ENCODE measurements at regions not wholly inside any gene's neighbourhood (a gene's known extent, or its start where the extent isn't known, plus 50 kb on each side); places are given as distances from the start of the nearest gene placed in this dataset.

DNA sequence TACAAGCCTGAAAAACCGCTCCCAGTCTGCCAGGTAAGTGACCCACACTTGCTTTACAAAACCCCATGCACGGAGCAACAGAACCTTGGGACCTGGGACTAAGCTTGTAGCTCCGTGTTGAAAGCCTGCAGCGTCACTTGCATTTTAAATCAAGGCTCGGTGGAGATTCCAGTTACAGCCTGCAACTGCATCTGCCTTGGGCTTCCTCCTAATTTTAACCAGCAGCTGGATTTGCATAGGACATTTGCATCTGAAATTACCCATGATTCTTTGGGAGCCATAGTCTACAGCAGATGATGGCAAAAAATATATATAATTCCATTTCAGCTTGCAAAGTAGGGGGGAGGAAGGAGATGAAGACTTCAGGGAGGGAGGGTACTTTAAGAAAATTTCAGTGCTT is 62.4 kb upstream of the IGSF21 start:
- TF ChIP-seq, protein P1, sequence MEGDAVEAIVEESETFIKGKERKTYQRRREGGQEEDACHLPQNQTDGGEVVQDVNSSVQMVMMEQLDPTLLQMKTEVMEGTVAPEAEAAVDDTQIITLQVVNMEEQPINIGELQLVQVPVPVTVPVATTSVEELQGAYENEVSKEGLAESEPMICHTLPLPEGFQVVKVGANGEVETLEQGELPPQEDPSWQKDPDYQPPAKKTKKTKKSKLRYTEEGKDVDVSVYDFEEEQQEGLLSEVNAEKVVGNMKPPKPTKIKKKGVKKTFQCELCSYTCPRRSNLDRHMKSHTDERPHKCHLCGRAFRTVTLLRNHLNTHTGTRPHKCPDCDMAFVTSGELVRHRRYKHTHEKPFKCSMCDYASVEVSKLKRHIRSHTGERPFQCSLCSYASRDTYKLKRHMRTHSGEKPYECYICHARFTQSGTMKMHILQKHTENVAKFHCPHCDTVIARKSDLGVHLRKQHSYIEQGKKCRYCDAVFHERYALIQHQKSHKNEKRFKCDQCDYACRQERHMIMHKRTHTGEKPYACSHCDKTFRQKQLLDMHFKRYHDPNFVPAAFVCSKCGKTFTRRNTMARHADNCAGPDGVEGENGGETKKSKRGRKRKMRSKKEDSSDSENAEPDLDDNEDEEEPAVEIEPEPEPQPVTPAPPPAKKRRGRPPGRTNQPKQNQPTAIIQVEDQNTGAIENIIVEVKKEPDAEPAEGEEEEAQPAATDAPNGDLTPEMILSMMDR (IDR thresholded peaks at IDR 0.05; ENCODE audit: low read length), result no peak
- TF ChIP-seq EZH2 (IDR thresholded peaks at IDR 0.05; ENCODE audit: borderline replicate concordance, low read length), result no peak

Measured in OCI-LY1 (cell line).